ENCODE measurements at regions not wholly inside any gene's neighbourhood (a gene's known extent, or its start where the extent isn't known, plus 50 kb on each side); places are given as distances from the start of the nearest gene placed in this dataset.

DNA sequence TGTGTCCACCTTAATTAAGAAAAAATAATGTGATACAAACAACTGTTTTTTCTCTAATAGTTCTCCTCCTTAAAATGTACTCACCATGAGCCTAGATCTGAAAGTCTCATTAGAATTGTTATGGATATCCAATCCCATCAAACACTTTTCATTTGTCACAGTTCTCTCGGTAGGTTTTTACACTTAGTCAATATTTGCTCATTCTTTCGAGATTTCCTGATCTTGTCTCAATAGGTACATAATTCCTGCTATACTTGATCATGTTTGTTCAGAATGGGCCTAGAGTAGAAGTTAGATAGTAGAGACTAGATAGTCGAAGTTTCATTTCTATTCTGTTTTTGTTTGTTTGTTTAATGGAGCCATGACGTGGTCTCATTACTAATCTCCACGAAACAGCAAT is 2005.7 kb downstream of the NCAM2 start:
- TF ChIP-seq GATA1 (IDR thresholded peaks at IDR 0.05; ENCODE audit: low read depth, low read length): no peak
- no peak for TF ChIP-seq POLR2A (IDR thresholded peaks at IDR 0.05; ENCODE audit: low read length)
